ENCODE measurements at regions not wholly inside any gene's neighbourhood (a gene's known extent, or its start where the extent isn't known, plus 50 kb on each side); places are given as distances from the start of the nearest gene placed in this dataset.

- H3K4me2 ChIP-seq (ENCODE audit: low read depth, low read length) = no peak overlapping the region
- in situ Hi-C loops (cut with HindIII; ENCODE audit: extremely low pct_ligation_motif_present, low pct_unique_long_range_greater_than_20kb) (no loop called here), intact Hi-C loops (cut with micrococcal nuclease; ENCODE audit: unreplicated experiment) (no loop called here)
- no peaks in the 10 kb centered on the region for H3K9me3 ChIP-seq (ENCODE audit: low read length)
- no peaks in the 10 kb centered on the region for H3K79me2 ChIP-seq (ENCODE audit: insufficient read depth, low read length)
- BruUV-seq (replicated peaks) = no TSS peak
- ChIA-PET CTCF (ENCODE audit: low intra/inter-chr PET ratio, low total read pairs) (no interaction called here), POLR2A (no interaction called here)
- no peaks in the 10 kb centered on the region for H4K20me1 ChIP-seq (ENCODE audit: insufficient read depth, low read length)
- H3K4me1 ChIP-seq (ENCODE audit: insufficient read depth, low read length) = no peaks in the 10 kb centered on the region
- DNase-seq (ENCODE audit: low spot score) (no peak), FAIRE-seq (no peak), ATAC-seq (no peak)
- no peaks in the 10 kb centered on the region for H3K36me3 ChIP-seq (replicated peaks in 1 of 2; ENCODE audit: control insufficient read depth in 1 of 2, insufficient read depth in 2 of 2, low read length in 2 of 2)
- H3K27ac ChIP-seq (ENCODE audit: extremely low read length, insufficient read depth, low read length) = no peak overlapping the region
- no peak overlapping the region for H3K4me3 ChIP-seq (replicated peaks in 1 of 3; ENCODE audit: insufficient read depth in 1 of 3, low read depth in 2 of 3, low read length in 3 of 3)
- H2AFZ ChIP-seq (ENCODE audit: low read length) = no peak overlapping the region
- TF ChIP-seq YY1 (IDR thresholded peaks at IDR 0.05; ENCODE audit: insufficient read depth, insufficient replicate concordance, low read depth, low read length) (no peak), SP2 (CRISPR knock-in tag; IDR thresholded peaks at IDR 0.05) (no peak)
- TF ChIP-seq, protein P1, sequence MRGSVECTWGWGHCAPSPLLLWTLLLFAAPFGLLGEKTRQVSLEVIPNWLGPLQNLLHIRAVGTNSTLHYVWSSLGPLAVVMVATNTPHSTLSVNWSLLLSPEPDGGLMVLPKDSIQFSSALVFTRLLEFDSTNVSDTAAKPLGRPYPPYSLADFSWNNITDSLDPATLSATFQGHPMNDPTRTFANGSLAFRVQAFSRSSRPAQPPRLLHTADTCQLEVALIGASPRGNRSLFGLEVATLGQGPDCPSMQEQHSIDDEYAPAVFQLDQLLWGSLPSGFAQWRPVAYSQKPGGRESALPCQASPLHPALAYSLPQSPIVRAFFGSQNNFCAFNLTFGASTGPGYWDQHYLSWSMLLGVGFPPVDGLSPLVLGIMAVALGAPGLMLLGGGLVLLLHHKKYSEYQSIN (CRISPR knock-in tag; IDR thresholded peaks at IDR 0.05; ENCODE audit: borderline replicate concordance) = no peak
- H3K9ac ChIP-seq (ENCODE audit: insufficient read depth, low read depth, low read length) = no peak overlapping the region
- H3K27me3 ChIP-seq (ENCODE audit: control insufficient read depth in 1 of 2, insufficient read depth in 2 of 2, low read length in 2 of 2) = peaks cover 0 to 8% of the 10 kb centered on the region in 2 experiments; a peak in 1 of 5 replicates
- 59% methylated on average over 3 of the region's 3 CpGs for WGBS (ENCODE audit: low lambda C conversion rate)
These were observed 325.4 kb upstream of the PRDM1 start for GRCh38 chr6:105760746-105761145.

GRCh38 chr6:105759946-105760345 lies 326.2 kb upstream of the PRDM1 start:
- no peak for FAIRE-seq
- no peaks in the 10 kb centered on the region for H3K79me2 ChIP-seq (ENCODE audit: insufficient read depth, low read length)
- no peaks in the 10 kb centered on the region for H4K20me1 ChIP-seq (ENCODE audit: insufficient read depth, low read length)
- H3K27ac ChIP-seq (ENCODE audit: extremely low read length, insufficient read depth, low read length) = no peak overlapping the region
- in situ Hi-C loops (cut with HindIII; ENCODE audit: extremely low pct_ligation_motif_present, low pct_unique_long_range_greater_than_20kb) = no loop called here
- no TSS peak for BruUV-seq (replicated peaks)
- intact Hi-C loops (cut with micrococcal nuclease; ENCODE audit: unreplicated experiment) = no loop called here
- no peak for DNase-seq (ENCODE audit: low spot score)
- TF ChIP-seq ZFP82 (CRISPR knock-in tag; IDR thresholded peaks at IDR 0.05; ENCODE audit: borderline replicate concordance) (no peak), POGZ (CRISPR knock-in tag; IDR thresholded peaks at IDR 0.05) (no peak), CTCF (CRISPR knock-in tag; IDR thresholded peaks at IDR 0.05) (no peak), ELF3 (CRISPR knock-in tag; IDR thresholded peaks at IDR 0.05) (no peak), PPARG (CRISPR knock-in tag; conservative IDR thresholded peaks at IDR 0.05) (no peak), ZNF709 (CRISPR knock-in tag; IDR thresholded peaks at IDR 0.05) (no peak), ZNF83 (CRISPR knock-in tag; IDR thresholded peaks at IDR 0.05; ENCODE audit: borderline replicate concordance) (no peak), MAFF (IDR thresholded peaks at IDR 0.05; ENCODE audit: low read depth, low read length) (no peak), SSRP1 (CRISPR knock-in tag; IDR thresholded peaks at IDR 0.05) (no peak), FOSL1 (CRISPR knock-in tag; IDR thresholded peaks at IDR 0.05; ENCODE audit: borderline replicate concordance) (no peak)
- no peak overlapping the region for H3K4me2 ChIP-seq (ENCODE audit: low read depth, low read length)
- peaks cover 0 to 10% of the 10 kb centered on the region in 2 experiments; a peak in 1 of 5 replicates for H3K27me3 ChIP-seq (ENCODE audit: control insufficient read depth in 1 of 2, insufficient read depth in 2 of 2, low read length in 2 of 2)
- ChIA-PET POLR2A (no interaction called here), CTCF (ENCODE audit: low intra/inter-chr PET ratio, low total read pairs) (no interaction called here)
- no peak for ATAC-seq
- H3K4me1 ChIP-seq (ENCODE audit: insufficient read depth, low read length) = no peaks in the 10 kb centered on the region
- H3K36me3 ChIP-seq (replicated peaks in 1 of 2; ENCODE audit: control insufficient read depth in 1 of 2, insufficient read depth in 2 of 2, low read length in 2 of 2) = no peaks in the 10 kb centered on the region
- no peak overlapping the region for H2AFZ ChIP-seq (ENCODE audit: low read length)
- no peak overlapping the region for H3K4me3 ChIP-seq (replicated peaks in 1 of 3; ENCODE audit: insufficient read depth in 1 of 3, low read depth in 2 of 3, low read length in 3 of 3)
- 2% methylated on average over 4 of the region's 4 CpGs for WGBS (ENCODE audit: low lambda C conversion rate)
- no peaks in the 10 kb centered on the region for H3K9me3 ChIP-seq (ENCODE audit: low read length)
- no peak overlapping the region for H3K9ac ChIP-seq (ENCODE audit: insufficient read depth, low read depth, low read length)
